HG02840 (cell line): ENCODE measurements at regions not wholly inside any gene's neighbourhood (a gene's known extent, or its start where the extent isn't known, plus 50 kb on each side); places are given as distances from the start of the nearest gene placed in this dataset.
"Not testable (repeated sequence)": the region's sequence is repeated elsewhere in the genome, so short reads cannot be mapped to it uniquely, and the experiment has no call there.

Source experiments
- ATAC-seq: cut with Tn5 transposase; IDR thresholded peaks from one replicate; pipeline ENCODE4 v1.9.1; 2021; ENCODE audit warnings: mild to moderate bottlenecking, moderate library complexity, moderate number of reproducible peaks; ENCODE audit not compliant: unreplicated experiment, low FRiP score

DNA sequence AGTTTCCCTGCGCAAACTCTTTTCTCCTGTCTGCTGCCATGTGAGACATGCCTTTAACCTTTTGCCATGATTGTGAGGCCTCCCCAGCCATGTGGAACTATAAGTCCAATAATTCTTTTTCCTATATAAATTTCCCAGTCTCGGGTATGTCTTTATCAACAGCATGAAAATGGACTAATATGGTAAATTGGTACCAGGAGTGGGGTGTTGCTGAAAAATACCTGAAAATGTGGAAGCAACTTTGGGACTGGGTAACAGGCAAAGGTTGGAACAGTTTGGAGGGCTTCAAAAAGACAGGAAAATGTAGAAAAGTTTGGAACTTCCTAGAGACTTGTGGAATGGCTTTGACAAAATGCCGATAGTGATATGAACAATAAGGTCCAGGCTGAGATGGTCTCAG, 578.9 kb upstream of the CYLC2 start:
- not testable (repeated sequence) for ATAC-seq

DNA sequence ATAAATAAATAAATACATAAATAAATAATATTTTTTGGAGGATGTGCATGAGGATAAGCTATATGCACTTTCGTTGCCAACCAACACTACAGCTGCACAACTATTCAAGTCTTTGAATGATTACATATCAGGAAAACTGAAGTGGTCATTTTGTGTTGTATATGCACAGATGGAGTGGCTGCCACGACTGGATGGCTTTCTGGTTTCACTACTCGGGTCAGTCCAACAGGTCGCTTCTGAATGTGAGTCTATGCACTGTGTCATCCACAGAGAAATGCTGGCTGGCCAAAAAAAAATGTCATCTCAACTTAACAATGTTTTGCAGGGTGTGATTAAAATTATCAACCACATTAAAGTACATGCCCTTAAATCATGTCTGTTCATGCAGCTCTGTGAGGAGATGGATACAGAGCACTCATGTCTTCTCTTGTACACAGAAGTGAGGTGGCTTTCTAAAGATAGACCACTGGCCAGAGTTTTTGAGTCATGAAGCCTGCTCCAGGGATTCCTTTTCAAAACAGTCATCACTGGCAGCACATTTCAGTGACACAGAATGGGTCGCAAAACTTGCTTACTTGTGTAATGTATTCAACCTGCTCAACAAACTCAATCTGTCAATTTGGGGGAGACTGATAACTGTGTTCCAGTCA, 589.8 kb upstream of the CYLC2 start:
- ATAC-seq = no peak

DNA sequence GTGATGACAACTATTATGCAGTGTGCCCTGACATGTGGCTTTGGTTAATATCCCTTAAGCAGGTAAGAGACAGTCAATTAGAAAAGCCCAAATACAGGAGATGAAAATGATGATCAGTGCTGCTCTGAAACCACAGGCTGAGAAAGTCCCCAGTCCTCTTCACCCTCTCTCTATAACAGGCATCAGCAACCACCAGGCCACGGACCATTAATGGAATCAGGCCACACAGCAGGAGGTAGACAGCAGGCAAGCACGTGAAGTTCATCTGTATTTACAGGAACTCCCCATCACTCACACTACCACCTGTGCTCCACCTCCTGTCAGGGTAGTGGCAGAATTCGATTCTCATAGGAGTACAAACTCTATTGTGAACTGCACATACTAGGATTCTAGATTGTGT, 591.6 kb upstream of the CYLC2 start:
- ATAC-seq = no peak

DNA sequence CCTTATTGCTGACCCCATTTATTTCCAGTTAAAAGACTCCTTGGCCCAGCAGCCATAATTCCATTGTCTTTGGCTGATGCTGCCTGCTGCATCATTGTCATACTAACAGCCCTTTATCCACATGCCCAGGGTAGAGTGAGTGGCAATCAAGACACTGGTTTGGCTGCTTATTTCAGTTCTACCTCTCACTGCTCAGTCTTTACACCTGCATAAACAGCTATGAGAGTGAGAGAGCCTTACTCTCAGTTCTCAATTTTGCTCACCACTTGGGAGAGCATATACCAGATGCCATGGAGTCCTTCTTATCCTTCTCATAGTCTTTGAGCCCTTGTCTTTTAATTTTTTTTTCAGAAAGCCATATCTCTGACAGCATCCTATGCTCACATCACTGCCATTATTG, 596.9 kb upstream of the CYLC2 start:
- no peak for ATAC-seq

DNA sequence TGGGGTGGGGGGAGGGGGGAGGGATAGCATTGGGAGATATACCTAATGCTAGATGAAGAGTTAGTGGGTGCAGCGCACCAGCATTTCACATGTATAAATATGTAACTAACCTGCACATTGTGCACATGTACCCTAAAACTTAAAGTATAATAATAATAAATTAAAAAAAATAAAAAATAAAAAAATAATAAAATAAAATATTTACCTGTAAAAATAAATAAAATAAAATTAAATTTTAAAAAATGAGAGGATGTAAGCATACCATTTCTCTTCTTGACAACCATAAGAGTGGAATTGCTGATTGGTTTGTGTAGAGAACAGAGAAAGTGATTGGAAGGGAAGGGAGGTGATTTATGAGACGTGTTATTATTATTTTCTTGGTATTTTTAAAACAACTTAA, 609.5 kb upstream of the CYLC2 start:
- ATAC-seq = not testable (repeated sequence)

DNA sequence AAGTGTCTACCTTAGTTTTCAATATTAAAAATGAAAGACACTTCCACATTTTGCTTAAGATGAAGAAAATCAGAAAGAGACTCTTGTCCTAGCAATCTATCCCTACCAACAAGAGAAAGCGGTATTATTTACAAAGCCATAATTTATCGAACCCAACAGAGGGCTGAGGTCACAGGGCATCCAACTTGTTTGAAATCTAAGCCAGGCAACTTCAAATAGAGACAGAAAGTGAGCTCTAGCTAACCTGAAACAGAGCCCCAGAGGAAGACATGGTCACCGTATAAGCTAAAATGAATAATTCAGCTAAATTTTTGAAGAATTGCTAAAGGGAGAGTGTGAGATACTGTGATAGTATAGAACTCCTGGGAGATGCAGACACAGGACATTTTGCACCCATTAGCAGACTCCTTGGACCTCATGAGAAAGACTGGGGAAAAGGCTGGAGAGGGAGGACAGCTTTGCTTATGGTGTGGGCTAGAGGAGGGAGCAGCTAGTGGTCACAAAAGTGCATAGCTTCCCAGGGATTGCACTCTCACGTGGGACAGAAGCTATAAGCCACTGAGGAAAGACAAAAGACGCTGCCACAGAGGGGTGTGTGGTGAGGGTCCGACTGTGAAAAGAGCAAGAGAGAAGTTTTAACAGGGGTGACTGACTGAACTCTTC, 624.2 kb upstream of the GRIN3A start:
- no peak for ATAC-seq

DNA sequence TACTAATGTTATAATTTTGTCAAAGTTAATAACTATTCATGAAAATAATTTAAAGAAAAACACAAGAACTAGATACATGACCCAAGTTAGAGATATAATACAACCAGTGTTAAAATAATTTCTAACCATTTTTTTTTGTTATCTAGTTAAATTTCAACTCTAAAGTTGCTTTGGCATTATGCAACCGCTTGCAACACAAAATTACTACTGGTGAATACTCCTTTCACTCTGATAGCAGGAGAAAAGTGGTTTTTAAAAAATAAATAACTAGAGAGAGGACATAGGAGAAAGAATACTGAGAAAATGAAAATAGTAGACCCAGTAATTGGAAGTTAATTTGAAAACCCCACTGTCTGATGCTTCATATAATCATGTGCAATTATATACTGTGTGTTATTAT, 622.4 kb upstream of the GRIN3A start:
- ATAC-seq = no peak

DNA sequence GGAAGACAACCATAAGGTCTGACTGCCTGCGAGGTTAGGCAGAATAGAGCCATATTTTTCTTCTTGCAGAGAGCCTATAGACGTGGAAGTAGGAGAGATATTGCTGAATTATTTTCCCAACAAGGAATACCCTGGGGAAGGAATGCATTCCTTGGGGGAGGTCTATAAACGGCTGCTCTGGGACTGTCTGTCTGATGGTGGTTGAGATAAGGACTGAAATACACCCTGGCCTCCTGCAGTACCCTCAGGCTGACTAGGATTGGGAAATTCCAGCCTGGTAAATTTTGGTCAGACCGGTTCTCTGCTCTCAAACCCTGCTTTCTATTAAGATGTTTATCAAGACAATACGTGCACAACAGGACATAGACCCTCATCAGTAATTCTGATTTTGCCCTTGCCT, 617.5 kb upstream of the GRIN3A start:
- no peak for ATAC-seq

DNA sequence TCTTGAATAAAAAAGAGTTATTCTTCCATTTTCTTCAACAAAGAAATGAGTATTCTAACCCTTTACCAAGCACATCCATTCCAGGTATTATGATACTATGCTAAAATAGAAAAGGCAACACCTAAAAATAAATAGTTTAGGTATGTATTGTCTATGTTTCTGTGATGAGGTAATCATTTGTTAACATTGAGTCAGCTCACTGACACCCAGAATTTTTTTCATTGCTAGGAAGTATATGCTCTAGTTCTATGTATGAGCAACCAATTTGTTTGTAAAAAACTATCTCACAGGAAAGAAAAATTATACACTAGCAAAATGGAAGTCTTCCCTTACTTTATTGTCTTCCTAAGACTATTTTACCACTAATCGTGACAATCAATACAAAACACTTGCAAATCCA, 615.6 kb upstream of the GRIN3A start:
- ATAC-seq = no peak

DNA sequence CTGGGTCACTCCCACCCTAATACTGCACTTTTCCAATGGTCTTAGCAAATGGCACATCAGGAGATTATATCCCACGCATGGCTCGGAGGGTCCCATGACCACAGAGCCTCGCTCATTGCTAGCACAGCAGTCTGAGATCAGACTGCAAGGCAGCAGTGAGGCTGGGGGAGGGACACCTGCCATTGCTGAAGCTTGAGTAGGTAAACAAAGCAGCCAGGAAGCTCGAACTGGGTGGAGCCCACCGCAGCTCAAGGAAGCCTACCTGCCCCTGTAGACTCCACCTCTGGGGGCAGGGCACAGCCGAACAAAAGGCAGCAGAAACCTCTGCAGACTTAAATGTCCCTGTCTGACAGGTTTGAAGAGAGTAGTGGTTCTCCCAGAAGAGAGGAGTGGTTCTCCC, 599.0 kb upstream of the GRIN3A start:
- ATAC-seq = not testable (repeated sequence)

DNA sequence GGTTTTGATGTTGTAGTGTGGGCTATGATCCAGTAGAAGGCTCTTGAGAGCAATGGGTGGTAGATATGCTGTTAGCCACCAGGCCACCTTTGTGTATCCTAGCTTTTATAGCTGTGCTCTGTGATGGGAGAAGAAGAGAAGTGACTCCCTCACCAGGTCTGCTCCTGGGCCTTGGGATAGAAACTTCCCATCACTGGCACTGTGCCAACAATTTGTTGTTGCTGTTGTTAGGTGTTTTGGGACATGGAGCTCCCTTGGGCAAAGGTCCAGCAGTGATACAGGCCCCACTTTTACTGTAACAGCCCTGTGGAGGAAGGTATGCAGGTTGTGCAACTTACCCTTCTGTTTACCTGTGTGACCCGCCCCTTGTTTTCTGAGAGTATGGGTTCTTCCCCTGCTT, 570.9 kb upstream of the GRIN3A start:
- ATAC-seq = no peak

DNA sequence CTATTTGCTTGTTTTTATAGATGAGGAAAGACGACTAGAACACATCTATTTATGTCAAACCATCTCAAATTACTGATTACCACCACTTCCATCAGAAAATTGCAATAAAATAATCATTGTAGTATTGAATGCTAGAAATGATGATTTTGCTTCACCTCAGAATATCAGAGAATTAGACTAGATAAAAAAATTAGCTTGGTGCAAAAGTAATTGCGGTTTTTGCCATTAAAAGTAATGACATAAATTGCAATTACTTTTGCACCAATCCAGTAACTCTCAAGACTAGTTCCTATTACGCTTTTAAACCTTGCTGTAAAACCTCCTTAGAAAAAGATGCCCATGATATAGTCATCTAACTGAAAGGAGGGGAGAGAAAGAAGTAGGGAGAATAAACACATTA, 556.7 kb upstream of the GRIN3A start:
- ATAC-seq = no peak

DNA sequence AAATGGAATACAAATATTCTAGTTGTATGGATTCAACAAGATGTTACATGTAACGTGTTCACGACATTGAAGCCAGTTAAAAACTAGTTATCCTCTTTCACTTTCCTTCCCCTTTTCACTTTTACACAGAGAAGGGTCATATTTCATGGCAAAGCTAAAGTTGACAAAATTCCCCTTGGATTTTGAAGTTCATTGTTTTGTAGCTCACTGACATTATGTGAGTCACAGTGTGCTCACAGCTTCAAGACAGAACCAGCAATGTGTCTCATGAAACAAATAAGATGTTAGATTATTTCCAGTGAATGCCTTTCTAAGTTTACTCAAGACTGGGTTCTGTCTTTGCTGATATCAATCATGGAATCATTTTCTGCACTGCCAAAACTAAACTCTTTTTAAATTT, 535.5 kb upstream of the GRIN3A start:
- no peak for ATAC-seq

DNA sequence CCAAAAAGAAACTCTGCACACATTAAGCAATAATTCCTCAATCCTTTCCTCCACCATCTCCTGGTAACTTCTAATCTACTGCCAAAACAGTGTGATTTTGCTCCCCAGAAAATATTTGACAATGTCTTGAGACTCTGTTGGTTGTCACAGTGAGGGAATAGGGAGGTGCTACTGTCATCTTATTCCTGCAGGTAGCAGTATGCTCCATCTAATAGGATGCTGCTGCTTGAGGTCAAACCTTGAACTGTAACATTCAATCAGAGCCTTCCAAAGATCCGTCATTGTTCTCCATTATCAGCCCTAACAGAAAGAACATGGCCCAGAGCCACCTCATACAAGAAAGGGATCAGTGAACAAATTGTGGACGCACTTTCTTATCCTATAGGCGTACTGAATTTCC, 514.7 kb upstream of the GRIN3A start:
- no peak for ATAC-seq

DNA sequence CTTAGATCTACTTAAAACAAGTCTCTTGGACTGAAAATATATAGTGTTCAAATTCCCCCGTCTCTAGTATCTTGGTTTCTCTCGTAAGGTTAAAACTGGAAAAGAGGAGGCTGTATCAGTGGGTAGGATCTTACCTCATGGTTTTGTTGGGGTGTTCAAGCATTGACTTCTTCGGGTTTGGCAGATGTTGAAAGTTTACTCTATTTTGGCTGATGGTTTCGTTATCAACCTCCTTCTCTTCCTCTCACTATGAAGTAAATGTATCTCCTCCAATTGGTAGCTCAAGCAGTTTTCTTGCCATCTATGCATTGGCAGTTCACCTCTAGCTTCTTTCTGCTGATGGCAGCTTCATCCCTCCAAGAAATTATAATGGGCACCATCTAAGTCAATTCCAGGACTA, 506.5 kb upstream of the GRIN3A start:
- no peak for ATAC-seq

DNA sequence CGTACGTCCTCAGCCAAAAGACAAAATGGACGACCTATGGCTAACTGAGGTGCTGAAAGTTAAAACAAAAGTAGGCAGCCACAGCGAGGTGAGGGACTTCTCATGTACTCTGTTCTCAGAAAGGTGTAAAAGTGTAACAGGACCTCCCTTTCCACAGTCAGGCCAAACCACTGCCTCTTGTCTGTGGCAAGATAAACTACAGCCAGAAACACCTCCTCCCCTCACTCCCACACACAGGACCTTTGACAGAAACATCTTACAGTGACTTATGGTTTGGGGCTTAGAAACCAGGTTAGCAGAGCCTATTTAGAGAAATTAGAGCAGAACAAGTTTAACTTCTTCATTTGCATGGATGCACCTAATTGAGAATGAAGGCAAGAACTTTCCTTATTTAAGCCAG, 499.1 kb upstream of the GRIN3A start:
- ATAC-seq = no peak

DNA sequence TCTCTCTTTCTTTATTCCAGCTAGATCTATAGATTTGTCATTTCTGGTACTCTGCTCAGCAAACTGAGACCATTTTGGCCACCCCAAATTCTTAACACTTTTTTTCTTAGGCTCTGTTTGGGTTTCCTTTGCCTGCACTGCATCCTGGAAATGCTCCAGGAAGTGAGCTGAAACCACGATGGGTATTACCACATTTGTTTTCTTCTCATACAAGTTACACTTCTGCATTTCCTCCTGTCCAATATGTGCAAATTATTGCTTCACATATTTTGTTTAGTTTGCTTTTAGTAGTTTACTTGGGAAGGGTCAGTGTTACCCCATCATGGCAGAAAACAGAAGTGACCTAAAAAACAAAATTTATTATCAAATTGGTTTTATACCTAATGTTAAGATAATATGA, 498.6 kb upstream of the GRIN3A start:
- ATAC-seq = no peak

DNA sequence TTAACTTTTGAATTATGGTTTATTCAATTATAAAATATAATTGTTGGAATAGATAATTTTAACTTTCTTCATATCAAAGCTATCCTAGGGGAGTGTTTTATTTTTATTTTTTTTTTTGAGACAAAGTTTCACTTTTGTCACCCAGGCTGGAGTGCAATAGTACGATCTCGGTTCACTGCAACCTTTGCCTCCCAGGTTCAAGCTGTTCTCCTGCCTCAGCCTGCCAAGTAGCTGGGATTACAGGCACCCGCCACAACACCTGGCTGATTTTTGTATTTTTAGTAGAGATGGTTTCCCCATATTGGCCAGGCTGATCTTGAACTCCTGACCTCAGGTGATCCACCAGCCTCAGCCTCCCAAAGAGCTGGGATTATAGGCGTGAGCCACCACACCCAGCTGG, 489.0 kb upstream of the GRIN3A start:
- ATAC-seq = not testable (repeated sequence)

DNA sequence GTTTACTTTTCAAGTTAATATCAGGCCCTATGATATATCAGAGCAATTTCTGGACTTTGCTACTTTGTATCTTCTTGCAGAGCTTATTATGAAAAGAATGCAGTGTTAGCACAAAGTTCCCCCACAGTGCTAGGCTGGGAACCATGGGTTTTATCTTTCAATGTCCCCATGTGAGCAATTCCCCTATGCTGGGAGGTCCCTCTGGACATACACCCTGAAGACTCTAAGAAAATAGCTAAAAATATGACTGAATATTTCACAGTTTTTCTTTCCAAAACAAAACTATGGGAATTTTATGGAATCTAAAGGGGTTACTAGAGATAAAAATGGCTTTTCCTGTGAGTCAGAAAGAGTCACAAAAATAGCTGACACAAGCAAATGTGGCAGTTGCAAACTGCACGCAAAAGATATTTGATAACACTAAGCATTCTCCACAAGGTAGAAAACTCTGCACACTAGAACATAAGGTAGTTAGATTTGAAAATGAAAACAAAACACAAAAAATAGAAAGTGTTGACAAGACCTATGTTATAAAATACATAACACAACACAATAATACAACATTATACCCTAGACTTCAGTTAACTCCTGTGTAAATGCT, 487.5 kb upstream of the GRIN3A start:
- ATAC-seq = no peak

DNA sequence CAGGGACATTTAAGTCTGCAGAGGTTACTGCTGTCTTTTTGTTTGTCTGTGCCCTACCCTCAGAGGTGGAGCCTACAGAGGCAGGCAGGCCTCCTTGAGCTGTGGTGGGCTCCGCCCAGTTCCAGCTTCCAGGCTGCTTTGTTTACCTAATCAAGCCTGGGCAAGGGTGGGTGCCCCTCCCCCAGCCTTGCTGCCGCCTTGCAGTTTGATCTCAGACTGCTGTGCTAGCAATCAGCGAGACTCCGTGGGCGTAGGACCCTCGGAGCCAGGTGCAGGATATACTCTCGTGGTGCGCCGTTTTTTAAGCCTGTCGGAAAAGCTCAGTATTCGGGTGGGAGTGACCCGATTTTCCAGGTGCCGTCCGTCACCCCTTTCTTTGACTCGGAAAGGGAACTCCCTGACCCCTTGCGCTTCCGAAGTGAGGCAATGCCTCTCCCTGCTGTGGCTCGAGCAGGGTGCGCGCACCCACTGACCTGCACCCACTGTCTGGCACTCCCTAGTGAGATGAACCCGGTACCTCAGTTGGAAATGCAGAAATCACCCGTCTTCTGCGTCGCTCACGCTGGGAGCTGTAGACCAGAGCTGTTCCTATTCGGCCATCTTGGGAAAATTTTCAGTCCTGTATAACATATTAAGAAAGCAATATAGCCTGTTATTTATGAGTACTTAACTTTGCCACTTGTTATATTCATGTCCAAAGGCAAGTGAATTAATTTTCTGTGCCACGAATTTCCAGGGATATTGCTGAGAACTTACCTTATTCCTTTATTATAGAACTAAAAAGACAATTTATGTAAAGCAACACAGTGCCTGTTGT, 485.1 kb upstream of the GRIN3A start:
- ATAC-seq = not testable (repeated sequence)

DNA sequence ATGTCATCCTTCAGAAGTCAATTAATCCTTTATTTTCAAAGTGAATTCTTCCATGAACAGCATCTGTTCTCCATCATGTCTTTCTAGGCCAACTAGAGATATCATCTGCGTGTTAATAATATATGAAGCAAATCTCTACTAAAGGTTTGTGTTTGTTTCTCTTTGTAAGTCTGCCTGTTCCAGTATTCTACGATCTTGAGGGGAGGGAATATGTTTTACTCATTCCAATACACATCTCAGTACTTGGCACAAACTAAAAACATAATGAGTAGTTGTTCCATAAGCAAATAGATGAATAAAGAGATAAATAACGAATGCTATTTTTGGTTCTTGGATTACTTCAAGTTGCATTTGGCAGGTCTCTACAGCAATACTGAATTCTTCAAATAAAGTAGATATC, 470.7 kb upstream of the GRIN3A start:
- ATAC-seq = no peak
